ENCODE measurements at regions not wholly inside any gene's neighbourhood (a gene's known extent, or its start where the extent isn't known, plus 50 kb on each side); places are given as distances from the start of the nearest gene placed in this dataset.

- TF ChIP-seq JUND (IDR thresholded peaks at IDR 0.05), result no peak
- no peak for TF ChIP-seq CEBPB (IDR thresholded peaks at IDR 0.05; ENCODE audit: low read depth)
- TF ChIP-seq MAX (IDR thresholded peaks at IDR 0.05), result no peak
- no peak for TF ChIP-seq ATF3 (IDR thresholded peaks at IDR 0.05)
- no peak for TF ChIP-seq RAD21 (IDR thresholded peaks at IDR 0.05; ENCODE audit: low read depth)
These were observed 263.4 kb upstream of the PLEKHG7 start (continued) for GRCh38 chr12:92439420-92439805.

GRCh38 chr12:92438641-92439419 lies 264.0 kb upstream of the PLEKHG7 start:
- intact Hi-C loops (cut with micrococcal nuclease), result no loop called here

More at GRCh38 chr12:92438641-92439419, 264.0 kb upstream of the PLEKHG7 start:
- H3K9me2 ChIP-seq (ENCODE audit: insufficient read depth), result no peaks in the 10 kb centered on the region
- H3K79me2 ChIP-seq (ENCODE audit: insufficient read depth, low read length), result no peaks in the 10 kb centered on the region
- ATAC-seq (no peak), DNase-seq (ENCODE audit: low read depth, low spot score) (no peak)
- H3K27ac ChIP-seq (ENCODE audit: low read depth, low read length), result no peak overlapping the region
- no peaks in the 10 kb centered on the region for H3K9me3 ChIP-seq (ENCODE audit: control insufficient read depth in 1 of 2, insufficient read depth in 1 of 2, low read depth in 1 of 2, low read length in 2 of 2)
- RAD21 ChIA-PET (ENCODE audit: low non-redundant PET in 1 of 2, low total read pairs in 2 of 2, uncharacterized antibody in 2 of 2, unreplicated experiment in 2 of 2), result no interaction called here
- H3K4me2 ChIP-seq (ENCODE audit: low read length), result no peak overlapping the region
- H3K9ac ChIP-seq (ENCODE audit: low read length), result no peak overlapping the region
- H3K27me3 ChIP-seq (ENCODE audit: insufficient read depth, low read length), result no peaks in the 10 kb centered on the region
- BruUV-seq (replicated peaks), result no TSS peak
- no peaks in the 10 kb centered on the region for H4K20me1 ChIP-seq (ENCODE audit: insufficient read depth)
- CTCF ChIA-PET, result interaction anchor here (0.6 kb wide), 1 partner anchor 48 kb away, joined by 3 read pairs; no protein-coding TSS in a partner anchor
- TF ChIP-seq, protein P1, sequence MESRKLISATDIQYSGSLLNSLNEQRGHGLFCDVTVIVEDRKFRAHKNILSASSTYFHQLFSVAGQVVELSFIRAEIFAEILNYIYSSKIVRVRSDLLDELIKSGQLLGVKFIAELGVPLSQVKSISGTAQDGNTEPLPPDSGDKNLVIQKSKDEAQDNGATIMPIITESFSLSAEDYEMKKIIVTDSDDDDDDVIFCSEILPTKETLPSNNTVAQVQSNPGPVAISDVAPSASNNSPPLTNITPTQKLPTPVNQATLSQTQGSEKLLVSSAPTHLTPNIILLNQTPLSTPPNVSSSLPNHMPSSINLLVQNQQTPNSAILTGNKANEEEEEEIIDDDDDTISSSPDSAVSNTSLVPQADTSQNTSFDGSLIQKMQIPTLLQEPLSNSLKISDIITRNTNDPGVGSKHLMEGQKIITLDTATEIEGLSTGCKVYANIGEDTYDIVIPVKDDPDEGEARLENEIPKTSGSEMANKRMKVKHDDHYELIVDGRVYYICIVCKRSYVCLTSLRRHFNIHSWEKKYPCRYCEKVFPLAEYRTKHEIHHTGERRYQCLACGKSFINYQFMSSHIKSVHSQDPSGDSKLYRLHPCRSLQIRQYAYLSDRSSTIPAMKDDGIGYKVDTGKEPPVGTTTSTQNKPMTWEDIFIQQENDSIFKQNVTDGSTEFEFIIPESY (IDR thresholded peaks at IDR 0.05; ENCODE audit: extremely low read depth, insufficient replicate concordance, low read length), result no peak
- TF ChIP-seq POLR2A (IDR thresholded peaks at IDR 0.05; ENCODE audit: borderline replicate concordance, extremely low read depth, insufficient read depth, insufficient read length) (no peak), EGR1 (IDR thresholded peaks at IDR 0.05; ENCODE audit: low read depth) (no peak), CEBPB (IDR thresholded peaks at IDR 0.05; ENCODE audit: low read depth) (no peak), CTCF (IDR thresholded peaks at IDR 0.05 in 2 of 3, conservative IDR thresholded peaks at IDR 0.05 in 1 of 3; ENCODE audit: borderline replicate concordance in 1 of 3, insufficient read depth in 1 of 3, low read depth in 2 of 3, low read length in 2 of 3) (no peak), ZFX (IDR thresholded peaks at IDR 0.05) (no peak), CBX3 (IDR thresholded peaks at IDR 0.05; ENCODE audit: low read depth) (no peak), SP1 (IDR thresholded peaks at IDR 0.05; ENCODE audit: low read depth) (no peak), YY1 (IDR thresholded peaks at IDR 0.05; ENCODE audit: extremely low read depth, insufficient replicate concordance, low read depth, low read length) (no peak), FOSL1 (IDR thresholded peaks at IDR 0.05; ENCODE audit: low read depth) (no peak)
- H3K4me1 ChIP-seq (ENCODE audit: control insufficient read depth in 1 of 2, insufficient read depth in 2 of 2, low read length in 2 of 2), result no peaks in the 10 kb centered on the region
- no peaks in the 10 kb centered on the region for H3K36me3 ChIP-seq (ENCODE audit: control insufficient read depth in 1 of 2, insufficient read depth in 2 of 2, low read length in 2 of 2)
- no peak overlapping the region for H3K4me3 ChIP-seq (replicated peaks in 1 of 2; ENCODE audit: low read depth in 1 of 2, low read length in 2 of 2)
- no peak overlapping the region for H2AFZ ChIP-seq (ENCODE audit: low read depth, low read length, poor library complexity, severe bottlenecking)
- POLR2A ChIA-PET, result no interaction called here

Measured in HCT116 (cell line).